HFFc6 (cell line): ENCODE measurements at regions not wholly inside any gene's neighbourhood (a gene's known extent, or its start where the extent isn't known, plus 50 kb on each side); places are given as distances from the start of the nearest gene placed in this dataset.
A peak's percentile ranks its signal among the peaks of the same experiment; 100 is the strongest.

ENCODE experiments used
- DNase-seq: peaks from one replicate; pipeline ENCODE4 v3.0.0-alpha.2; 2018
- H3K27ac Mint-ChIP-seq: 2 replicates; pipeline ENCODE4 v1.8.0; 2020; ENCODE audit warnings: mild to moderate bottlenecking, mixed read lengths
- H3K27me3 Mint-ChIP-seq: 2 replicates; pipeline ENCODE4 v1.8.0; 2021; ENCODE audit warnings: mild to moderate bottlenecking, moderate library complexity, mixed read lengths; ENCODE audit not compliant: insufficient read depth
- H3K36me3 Mint-ChIP-seq: 2 replicates; pipeline ENCODE4 v1.8.0; 2021; ENCODE audit warnings: low read depth, mixed read lengths
- H3K4me1 Mint-ChIP-seq: 2 replicates; pipeline ENCODE4 v1.8.0; 2020; ENCODE audit warnings: low read depth, mixed read lengths
- H3K4me3 Mint-ChIP-seq: 2 replicates; pipeline ENCODE4 v1.8.0; 2020; ENCODE audit warnings: mild to moderate bottlenecking, moderate library complexity, mixed read lengths
- H3K9me3 Mint-ChIP-seq: 2 replicates; pipeline ENCODE4 v1.8.0; 2020; ENCODE audit warnings: mild to moderate bottlenecking, mixed read lengths
- TF ChIP-seq, protein P1 (sequence below): fragments of 200-600 bp; sonication (generic); IDR thresholded peaks from 2 replicates; pipeline ENCODE4 v1.5.0; 2021; ENCODE audit warnings: antibody characterized with exemption, mild to moderate bottlenecking

DNA sequence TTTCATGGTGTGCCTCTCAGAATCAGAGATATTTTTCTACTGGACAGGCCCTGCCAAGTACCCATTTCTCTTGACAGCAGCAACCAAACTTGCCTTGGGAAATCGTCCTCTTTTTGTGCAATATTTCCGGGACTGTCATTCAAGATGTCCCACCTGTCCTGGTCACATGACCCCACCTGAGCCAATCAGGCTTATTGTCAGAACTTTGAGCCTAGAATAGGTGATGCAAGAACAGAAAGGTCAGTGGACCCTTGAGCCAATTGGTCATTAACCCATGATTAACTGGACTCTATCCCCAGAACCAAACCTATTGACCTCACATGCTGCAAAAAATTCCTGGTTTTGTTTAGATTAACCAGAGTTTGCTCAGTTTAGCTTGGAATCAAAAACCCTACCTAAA is 108.3 kb upstream of the TOP1 start:
- peaks cover 8% of the 10 kb centered on the region for H3K27me3 Mint-ChIP-seq
- DNase-seq, result no peak
- TF ChIP-seq, protein P1, sequence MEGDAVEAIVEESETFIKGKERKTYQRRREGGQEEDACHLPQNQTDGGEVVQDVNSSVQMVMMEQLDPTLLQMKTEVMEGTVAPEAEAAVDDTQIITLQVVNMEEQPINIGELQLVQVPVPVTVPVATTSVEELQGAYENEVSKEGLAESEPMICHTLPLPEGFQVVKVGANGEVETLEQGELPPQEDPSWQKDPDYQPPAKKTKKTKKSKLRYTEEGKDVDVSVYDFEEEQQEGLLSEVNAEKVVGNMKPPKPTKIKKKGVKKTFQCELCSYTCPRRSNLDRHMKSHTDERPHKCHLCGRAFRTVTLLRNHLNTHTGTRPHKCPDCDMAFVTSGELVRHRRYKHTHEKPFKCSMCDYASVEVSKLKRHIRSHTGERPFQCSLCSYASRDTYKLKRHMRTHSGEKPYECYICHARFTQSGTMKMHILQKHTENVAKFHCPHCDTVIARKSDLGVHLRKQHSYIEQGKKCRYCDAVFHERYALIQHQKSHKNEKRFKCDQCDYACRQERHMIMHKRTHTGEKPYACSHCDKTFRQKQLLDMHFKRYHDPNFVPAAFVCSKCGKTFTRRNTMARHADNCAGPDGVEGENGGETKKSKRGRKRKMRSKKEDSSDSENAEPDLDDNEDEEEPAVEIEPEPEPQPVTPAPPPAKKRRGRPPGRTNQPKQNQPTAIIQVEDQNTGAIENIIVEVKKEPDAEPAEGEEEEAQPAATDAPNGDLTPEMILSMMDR, result no peak
- no peaks in the 10 kb centered on the region for H3K4me1 Mint-ChIP-seq
- no peak overlapping the region for H3K27ac Mint-ChIP-seq
- no peak overlapping the region for H3K4me3 Mint-ChIP-seq
- H3K36me3 Mint-ChIP-seq, result no peaks in the 10 kb centered on the region
- H3K9me3 Mint-ChIP-seq, result no peaks in the 10 kb centered on the region

DNA sequence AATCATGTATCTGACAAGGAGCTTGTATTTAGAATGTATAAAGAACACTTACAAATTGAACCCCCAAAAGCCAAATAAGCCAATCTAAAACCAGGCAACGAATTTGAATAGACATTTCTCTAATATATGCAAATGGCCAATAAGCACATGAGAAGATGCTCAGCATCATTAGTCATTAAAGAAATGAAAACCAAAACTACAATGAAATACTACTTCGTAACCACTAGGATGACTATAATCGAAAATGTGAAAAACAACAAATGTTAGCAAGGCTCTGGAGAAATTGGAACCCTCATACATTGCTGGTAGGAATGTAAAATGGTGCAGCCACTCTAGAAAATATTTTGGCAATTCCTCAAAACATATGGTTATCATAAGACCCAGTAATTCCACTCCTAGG is 105.8 kb upstream of the TOP1 start:
- Mint-ChIP-seq H3K27ac (no peak overlapping the region), H3K36me3 (no peaks in the 10 kb centered on the region), H3K4me1 (no peaks in the 10 kb centered on the region), H3K27me3 (peaks cover 2% of the 10 kb centered on the region; the same call in 1 of the 2 replicates), H3K9me3 (no peaks in the 10 kb centered on the region), H3K4me3 (no peak overlapping the region)
- no peak for DNase-seq
- TF ChIP-seq, protein P1, result peak; percentile 15; the same call in 1 of the 2 replicates

DNA sequence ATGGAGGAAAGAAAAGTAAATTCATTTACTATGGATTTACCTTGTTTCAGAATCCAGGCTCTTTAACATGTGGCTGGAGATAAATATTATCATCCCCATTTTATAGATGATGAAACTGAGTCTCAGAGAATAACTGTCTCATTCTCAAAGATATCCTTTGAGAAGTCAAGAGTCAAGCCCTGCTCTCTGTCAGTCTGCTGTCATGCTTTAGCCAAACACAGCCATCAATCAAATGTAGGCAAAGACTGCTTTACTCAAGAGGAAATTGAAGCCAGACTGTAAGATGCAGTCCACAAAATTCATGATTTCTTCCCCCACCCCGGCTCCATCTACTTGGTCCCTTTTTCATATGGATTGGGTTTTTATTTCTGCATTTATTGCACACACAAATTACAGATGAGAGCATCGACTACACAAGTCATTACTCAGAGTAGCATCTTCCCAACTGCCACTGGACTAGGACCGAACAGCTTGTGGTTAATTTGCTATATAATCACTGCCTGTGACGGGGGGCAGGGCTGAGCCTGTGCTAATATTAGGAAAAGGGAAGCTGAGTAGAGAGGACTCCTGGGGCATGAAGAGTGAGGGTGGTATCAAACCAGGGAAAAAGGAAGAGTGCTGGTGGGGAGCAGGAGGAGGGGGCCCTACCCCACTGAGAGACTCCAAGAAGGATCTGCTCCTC is 102.7 kb upstream of the TOP1 start:
- no peak for DNase-seq
- H3K4me1 Mint-ChIP-seq, result peaks cover 5% of the 10 kb centered on the region; the same call in 1 of the 2 replicates

DNA sequence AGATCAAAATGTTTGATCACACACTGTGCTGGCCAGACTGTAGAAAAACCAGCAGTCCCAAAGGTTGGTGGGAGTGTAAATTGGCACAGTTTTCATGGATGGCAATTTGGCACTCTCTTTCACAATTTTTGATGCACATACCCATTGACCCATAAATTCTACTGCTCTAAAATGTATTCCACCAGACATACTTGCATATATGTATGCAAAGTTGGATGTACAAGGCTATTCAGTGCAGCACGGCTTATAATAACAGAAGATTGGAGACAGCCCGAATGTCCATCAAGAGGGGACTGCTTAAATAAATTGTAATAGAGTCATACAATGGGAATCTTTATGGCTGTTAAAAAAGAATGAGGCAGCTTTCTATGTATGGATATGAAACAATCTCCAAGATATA is 101.7 kb upstream of the TOP1 start:
- Mint-ChIP-seq H3K27ac (no peak overlapping the region), H3K36me3 (no peaks in the 10 kb centered on the region), H3K4me3 (no peak overlapping the region), H3K27me3 (peaks cover 10% of the 10 kb centered on the region; the same call in 1 of the 2 replicates), H3K4me1 (peaks cover 5% of the 10 kb centered on the region; the same call in 1 of the 2 replicates), H3K9me3 (no peaks in the 10 kb centered on the region)
- no peak for DNase-seq
- TF ChIP-seq, protein P1, result no peak

More for the DNA sequence above, 102.7 kb upstream of the TOP1 start:
- Mint-ChIP-seq H3K36me3 (no peaks in the 10 kb centered on the region), H3K27me3 (peaks cover 6% of the 10 kb centered on the region; the same call in 1 of the 2 replicates), H3K9me3 (no peaks in the 10 kb centered on the region), H3K27ac (no peak overlapping the region), H3K4me3 (no peak overlapping the region)
- TF ChIP-seq, protein P1, result no peak

DNA sequence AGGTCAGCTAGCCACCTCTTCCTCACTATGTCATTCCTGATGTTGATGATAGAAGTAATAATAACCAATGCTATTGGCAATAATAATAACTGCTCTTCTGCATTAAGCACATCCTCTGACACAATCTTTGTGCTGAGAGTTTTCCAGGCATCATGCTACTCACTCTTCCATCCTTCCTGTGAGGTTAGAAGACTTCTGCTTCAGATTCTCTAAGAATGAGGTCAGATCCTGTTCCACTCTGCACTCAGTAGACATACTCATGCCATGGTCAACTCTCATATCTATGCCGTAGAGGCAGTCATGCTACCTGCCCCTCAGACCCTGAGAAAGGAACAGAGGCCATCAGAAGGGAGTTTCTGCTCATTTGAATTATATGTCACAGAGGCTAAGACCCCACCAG is 98.1 kb upstream of the TOP1 start:
- no peak overlapping the region for H3K4me3 Mint-ChIP-seq
- H3K36me3 Mint-ChIP-seq, result no peaks in the 10 kb centered on the region
- DNase-seq, result no peak

More for the DNA sequence above, 98.1 kb upstream of the TOP1 start:
- no peak overlapping the region for H3K27ac Mint-ChIP-seq
- TF ChIP-seq, protein P1, result no peak
- H3K9me3 Mint-ChIP-seq, result peaks cover 5% of the 10 kb centered on the region; the same call in 1 of the 2 replicates
- peaks cover 5% of the 10 kb centered on the region; the same call in 1 of the 2 replicates for H3K4me1 Mint-ChIP-seq
- H3K27me3 Mint-ChIP-seq, result peaks cover 10% of the 10 kb centered on the region; the same call in 1 of the 2 replicates
